Breast epithelium (tissue), 4 donors: ENCODE measurements at regions not wholly inside any gene's neighbourhood (a gene's known extent, or its start where the extent isn't known, plus 50 kb on each side); places are given as distances from the start of the nearest gene placed in this dataset.

Source experiments
- DNase-seq, 2 donors: peaks; one replicate each; pipeline ENCODE4 v3.0.0-alpha.2; 2019; ENCODE audit warnings: low spot score in 2 of 2
- H3K27ac ChIP-seq, 2 donors: fragments of 200-600 bp; sonication (generic) in 1 of 2; one replicate each; pipeline ENCODE4 v1.5.1; 2016 to 2019; ENCODE audit warnings: mild to moderate bottlenecking in 1 of 2
- H3K27me3 ChIP-seq, 2 donors: fragments of 200-600 bp; sonication (generic) in 1 of 2; one replicate each; pipeline versions ENCODE4 v1.5.1 to v1.6.0; 2017 to 2019; ENCODE audit warnings: control low read depth in 1 of 2, mild to moderate bottlenecking in 1 of 2
- H3K36me3 ChIP-seq: fragments of 200-600 bp; one replicate; pipeline ENCODE4 v1.5.1; 2019
- H3K4me1 ChIP-seq, 2 donors: fragments of 200-600 bp; sonication (generic); one replicate each; pipeline ENCODE4 v1.5.1; 2016 to 2019; ENCODE audit warnings: control low read depth in 1 of 2
- H3K4me3 ChIP-seq, 3 donors: fragments of 200-600 bp; sonication (generic); 1 replicate in 2 of 3; 2 replicates in 1 of 3; pipeline ENCODE4 v1.5.1; 2016 to 2019; ENCODE audit warnings: mild to moderate bottlenecking in 3 of 3, moderate library complexity in 2 of 3
- H3K9me3 ChIP-seq, 2 donors: fragments of 200-600 bp; sonication (generic) in 1 of 2; one replicate each; pipeline ENCODE4 v1.5.1; 2016 to 2019; ENCODE audit warnings: control low read depth in 1 of 2
- CTCF ChIP-seq, 3 donors: fragments of 450-650 bp; IDR thresholded peaks; one replicate each; pipeline ENCODE4 v1.5.1; 2016 to 2017; ENCODE audit warnings: antibody characterized with exemption in 3 of 3, mild to moderate bottlenecking in 3 of 3, moderate library complexity in 3 of 3
- POLR2A ChIP-seq: fragments of 450-650 bp; IDR thresholded peaks from one replicate; pipeline ENCODE4 v1.6.1; 2016; ENCODE audit warnings: antibody characterized with exemption, mild to moderate bottlenecking, moderate library complexity
- POLR2AphosphoS5 ChIP-seq, 3 donors: sonication (generic); formaldehyde crosslinking; IDR thresholded peaks; one replicate each; pipeline ENCODE4 v1.6.1; 2017; ENCODE audit warnings: antibody characterized with exemption in 3 of 3
- intact Hi-C: fragments of 100-400 bp; cut with DNase I; formaldehyde crosslinking; loops from one replicate; pipeline ENCODE4 v1.15.1; 2023; ENCODE audit warnings: low total_unique reads

GRCh38 chr11:70647188-70648166 is 249.1 kb downstream of the CTTN start:
- DNase-seq: no peak
- TF ChIP-seq CTCF (IDR thresholded peaks at IDR 0.05): no peak
- intact Hi-C loops: no loop called here
- Histone ChIP-seq H3K36me3 (no peaks in the 10 kb centered on the region), H3K9me3 (no peaks in the 10 kb centered on the region), H3K27ac (no peak overlapping the region), H3K4me1 (no peaks in the 10 kb centered on the region), H3K4me3 (no peak overlapping the region), H3K27me3 (no peaks in the 10 kb centered on the region)

DNA sequence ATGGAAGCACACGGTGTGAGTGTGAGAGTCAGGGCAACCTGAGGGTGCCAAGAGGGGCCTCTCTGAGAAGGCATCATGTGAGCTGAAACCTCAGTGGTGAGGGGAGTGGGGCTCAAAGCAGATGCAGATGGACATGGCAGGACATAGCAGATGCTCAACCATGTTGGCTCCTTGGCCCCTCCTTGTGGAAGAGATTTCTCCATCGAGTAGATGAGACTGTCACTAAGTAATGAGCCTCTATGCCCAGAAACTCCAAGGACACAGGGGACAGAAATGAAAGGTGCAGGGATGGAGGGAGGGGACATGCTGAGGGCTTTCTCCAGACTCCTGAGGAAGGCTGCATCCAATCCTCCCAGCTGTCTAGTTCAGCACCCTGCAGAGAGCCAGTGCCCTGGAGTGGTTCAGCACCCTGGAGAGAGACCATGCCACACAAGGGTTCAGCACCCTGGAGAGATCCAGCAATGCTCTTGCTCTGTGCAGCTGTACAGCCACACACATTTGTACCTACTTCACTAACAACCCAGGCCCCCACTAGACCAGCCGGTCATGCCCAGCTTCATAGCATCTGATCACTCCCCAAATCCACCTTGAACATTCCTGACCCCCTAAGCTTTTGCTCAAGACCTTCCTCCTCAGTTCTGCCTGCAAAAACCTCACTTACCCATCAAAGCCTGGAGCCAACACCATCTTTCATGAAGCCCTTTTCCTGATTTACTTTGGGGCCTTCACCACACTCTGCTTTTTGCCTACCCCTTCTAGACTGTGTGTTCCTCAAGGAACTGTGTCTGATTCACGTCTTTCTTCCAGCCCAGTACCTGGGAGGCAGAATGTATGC is 252.0 kb downstream of the CTTN start:
- TF ChIP-seq POLR2AphosphoS5 (IDR thresholded peaks at IDR 0.05) (no peak), POLR2A (no peak), CTCF (IDR thresholded peaks at IDR 0.05) (no peak)
- no peak for DNase-seq
- Histone ChIP-seq H3K27ac (no peak overlapping the region), H3K36me3 (no peaks in the 10 kb centered on the region), H3K4me1 (no peaks in the 10 kb centered on the region), H3K27me3 (no peaks in the 10 kb centered on the region), H3K4me3 (no peak overlapping the region), H3K9me3 (no peaks in the 10 kb centered on the region)
- intact Hi-C loops: no loop called here

- Histone ChIP-seq H3K4me3 (no peak overlapping the region), H3K9me3 (no peaks in the 10 kb centered on the region), H3K4me1 (no peaks in the 10 kb centered on the region), H3K27ac (no peak overlapping the region), H3K36me3 (no peaks in the 10 kb centered on the region), H3K27me3 (no peaks in the 10 kb centered on the region)
- DNase-seq: no peak
- intact Hi-C loops: no loop called here
- TF ChIP-seq POLR2AphosphoS5 (IDR thresholded peaks at IDR 0.05): no peak
- no peak for TF ChIP-seq CTCF (IDR thresholded peaks at IDR 0.05)
- no peak for TF ChIP-seq POLR2A
Observed at GRCh38 chr11:70651031-70651430, 252.7 kb downstream of the CTTN start.

DNA sequence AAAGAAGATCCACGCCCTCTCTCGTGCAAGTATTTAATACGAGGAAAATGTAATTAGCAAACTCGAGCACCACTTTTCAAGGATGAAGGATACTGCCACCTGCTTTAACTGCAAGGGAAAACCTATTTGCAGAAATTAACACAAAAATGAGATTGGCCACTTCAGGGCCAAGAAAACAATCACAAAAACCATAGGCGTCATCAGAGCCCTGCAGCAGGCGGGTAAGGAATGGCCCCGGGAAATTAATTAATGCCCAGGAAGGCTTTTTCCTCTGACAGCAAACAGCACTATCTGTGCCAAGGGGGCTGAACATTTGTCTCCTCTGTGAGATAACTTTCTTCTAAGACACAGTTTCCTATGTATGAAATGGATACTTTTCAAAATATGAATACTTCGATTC is 255.7 kb downstream of the CTTN start:
- no peaks in the 10 kb centered on the region for H3K36me3 ChIP-seq
- H3K9me3 ChIP-seq: no peaks in the 10 kb centered on the region
- no peak overlapping the region for H3K4me3 ChIP-seq
- H3K4me1 ChIP-seq: no peaks in the 10 kb centered on the region
- H3K27ac ChIP-seq: no peak overlapping the region
- no peak for DNase-seq
- TF ChIP-seq POLR2A (no peak), POLR2AphosphoS5 (IDR thresholded peaks at IDR 0.05) (no peak), CTCF (IDR thresholded peaks at IDR 0.05) (no peak)
- intact Hi-C loops: no loop called here
- no peaks in the 10 kb centered on the region for H3K27me3 ChIP-seq

- no peak for TF ChIP-seq POLR2A
- TF ChIP-seq POLR2AphosphoS5 (IDR thresholded peaks at IDR 0.05): no peak
- no peak for TF ChIP-seq CTCF (IDR thresholded peaks at IDR 0.05)
- no peaks in the 10 kb centered on the region for H3K36me3 ChIP-seq
- DNase-seq: no peak
- H3K27me3 ChIP-seq: no peaks in the 10 kb centered on the region
- no peak overlapping the region for H3K27ac ChIP-seq
- no peaks in the 10 kb centered on the region for H3K9me3 ChIP-seq
- no peak overlapping the region for H3K4me3 ChIP-seq
- intact Hi-C loops: loop anchor here (5.0 kb wide), 1 partner anchor 1009 kb away; no protein-coding TSS in a partner anchor
- H3K4me1 ChIP-seq: no peaks in the 10 kb centered on the region
Observed at GRCh38 chr11:70655816-70656215, 257.5 kb downstream of the CTTN start.
